Retina (tissue), 1 donor: ENCODE measurements at regions not wholly inside any gene's neighbourhood (a gene's known extent, or its start where the extent isn't known, plus 50 kb on each side); places are given as distances from the start of the nearest gene placed in this dataset.
"Not testable (repeated sequence)": the region's sequence is repeated elsewhere in the genome, so short reads cannot be mapped to it uniquely, and the experiment has no call there.

Source experiments
- DNase-seq: peaks from one replicate; pipeline ENCODE4 v3.0.0-alpha.2; 2016

GRCh38 chr9:119902611-119903010 is 533.4 kb upstream of the BRINP1 start:
- DNase-seq, result no peak

GRCh38 chr9:119898316-119898715 is 529.1 kb upstream of the BRINP1 start:
- DNase-seq, result no peak

GRCh38 chr9:119884438-119884837 is 515.2 kb upstream of the BRINP1 start:
- DNase-seq, result no peak

GRCh38 chr9:119881898-119882297 is 512.7 kb upstream of the BRINP1 start:
- DNase-seq, result no peak

- no peak for DNase-seq
Observed at GRCh38 chr9:119880361-119880760, 511.1 kb upstream of the BRINP1 start.

GRCh38 chr9:119877306-119877705 is 508.1 kb upstream of the BRINP1 start:
- DNase-seq, result no peak

GRCh38 chr9:119873877-119874276 is 504.6 kb upstream of the BRINP1 start:
- no peak for DNase-seq

- not testable (repeated sequence) for DNase-seq
Observed at GRCh38 chr9:119870251-119870650, 501.0 kb upstream of the BRINP1 start.

GRCh38 chr9:119868694-119869093 is 499.5 kb upstream of the BRINP1 start:
- no peak for DNase-seq

GRCh38 chr9:119861842-119862241 is 492.6 kb upstream of the BRINP1 start:
- no peak for DNase-seq

GRCh38 chr9:119859128-119859527 is 489.9 kb upstream of the BRINP1 start:
- no peak for DNase-seq

- DNase-seq, result no peak
Observed at GRCh38 chr9:119853126-119853525, 483.9 kb upstream of the BRINP1 start.

- DNase-seq, result no peak
Observed at GRCh38 chr9:119852390-119852789, 483.2 kb upstream of the BRINP1 start.

- no peak for DNase-seq
Observed at GRCh38 chr9:119844431-119844830, 475.2 kb upstream of the BRINP1 start.

GRCh38 chr9:119841016-119841415 is 471.8 kb upstream of the BRINP1 start:
- DNase-seq, result no peak

- peak; percentile 28 for DNase-seq
Observed at GRCh38 chr9:119839888-119840287, 470.7 kb upstream of the BRINP1 start.

GRCh38 chr9:119838210-119838609 is 469.0 kb upstream of the BRINP1 start:
- DNase-seq, result no peak

GRCh38 chr9:119836036-119836435 is 466.8 kb upstream of the BRINP1 start:
- no peak for DNase-seq

- no peak for DNase-seq
Observed at GRCh38 chr9:119834064-119834620, 464.9 kb upstream of the BRINP1 start.

- DNase-seq, result no peak
Observed at GRCh38 chr9:119831309-119831708, 462.1 kb upstream of the BRINP1 start.

- no peak for DNase-seq
Observed at GRCh38 chr9:119829748-119830147, 460.5 kb upstream of the BRINP1 start.

- no peak for DNase-seq
Observed at GRCh38 chr9:119829186-119829585, 460.0 kb upstream of the BRINP1 start.

- DNase-seq, result no peak
Observed at GRCh38 chr9:119827526-119827925, 458.3 kb upstream of the BRINP1 start.

GRCh38 chr9:119827126-119827525 is 457.9 kb upstream of the BRINP1 start:
- no peak for DNase-seq

GRCh38 chr9:119818726-119819435 is 449.6 kb upstream of the BRINP1 start:
- DNase-seq, result no peak
